Neural progenitor cell (in vitro differentiated cells): ENCODE measurements at regions not wholly inside any gene's neighbourhood (a gene's known extent, or its start where the extent isn't known, plus 50 kb on each side); places are given as distances from the start of the nearest gene placed in this dataset.

ENCODE experiments used
- CTCF ChIP-seq: fragments of 200-600 bp; sonication (generic); IDR thresholded peaks from 2 replicates; pipeline ENCODE4 v1.5.1; 2017; ENCODE audit warnings: antibody characterized with exemption, mild to moderate bottlenecking
- EZH2phosphoT487 ChIP-seq: fragments of 200-600 bp; sonication (generic); IDR thresholded peaks from 2 replicates; pipeline ENCODE4 v1.6.1; 2017; ENCODE audit warnings: antibody characterized with exemption

GRCh38 chr15:38726187-38726586 is 161.6 kb upstream of the RASGRP1 start:
- TF ChIP-seq EZH2phosphoT487 (no peak), CTCF (no peak)
